GM18517 (cell line): ENCODE measurements at regions not wholly inside any gene's neighbourhood (a gene's known extent, or its start where the extent isn't known, plus 50 kb on each side); places are given as distances from the start of the nearest gene placed in this dataset.
"Not testable (repeated sequence)": the region's sequence is repeated elsewhere in the genome, so short reads cannot be mapped to it uniquely, and the experiment has no call there.

Experiments
- ATAC-seq: cut with Tn5 transposase; IDR thresholded peaks from one replicate; pipeline ENCODE4 v1.9.1; 2021; ENCODE audit warnings: mild to moderate bottlenecking, moderate library complexity; ENCODE audit not compliant: unreplicated experiment

GRCh38 chr6:11961923-11962322 is 50.2 kb upstream of the HIVEP1 start:
- ATAC-seq: no peak

- ATAC-seq: no peak
These were observed 51.0 kb upstream of the HIVEP1 start for GRCh38 chr6:11960909-11961779.

- no peak for ATAC-seq
These were observed 55.3 kb upstream of the HIVEP1 start for GRCh38 chr6:11956781-11957180.

GRCh38 chr6:11953641-11954040 is 58.5 kb upstream of the HIVEP1 start:
- no peak for ATAC-seq

- ATAC-seq: no peak
These were observed 59.8 kb upstream of the HIVEP1 start for GRCh38 chr6:11952316-11952715.

- no peak for ATAC-seq
These were observed 60.2 kb upstream of the HIVEP1 start for GRCh38 chr6:11951868-11952267.

- ATAC-seq: no peak
These were observed 62.0 kb upstream of the HIVEP1 start for GRCh38 chr6:11950109-11950508.

GRCh38 chr6:11947575-11947974 is 64.5 kb upstream of the HIVEP1 start:
- no peak for ATAC-seq

- ATAC-seq: no peak
These were observed 65.0 kb upstream of the HIVEP1 start for GRCh38 chr6:11947063-11947462.

- no peak for ATAC-seq
These were observed 68.0 kb upstream of the HIVEP1 start for GRCh38 chr6:11944111-11944510.

- no peak for ATAC-seq
These were observed 69.1 kb upstream of the HIVEP1 start for GRCh38 chr6:11943060-11943459.

- ATAC-seq: no peak
These were observed 69.8 kb upstream of the HIVEP1 start for GRCh38 chr6:11942185-11942864.

- not testable (repeated sequence) for ATAC-seq
These were observed 71.5 kb upstream of the HIVEP1 start for GRCh38 chr6:11940532-11941166.

GRCh38 chr6:11938285-11938890 is 73.7 kb upstream of the HIVEP1 start:
- no peak for ATAC-seq

GRCh38 chr6:11934638-11935037 is 77.5 kb upstream of the HIVEP1 start:
- ATAC-seq: no peak

- ATAC-seq: not testable (repeated sequence)
These were observed 79.2 kb upstream of the HIVEP1 start for GRCh38 chr6:11932892-11933291.

- no peak for ATAC-seq
These were observed 80.6 kb upstream of the HIVEP1 start for GRCh38 chr6:11931296-11932035.

- not testable (repeated sequence) for ATAC-seq
These were observed 81.3 kb upstream of the HIVEP1 start for GRCh38 chr6:11930834-11931233.

- no peak for ATAC-seq
These were observed 81.9 kb upstream of the HIVEP1 start for GRCh38 chr6:11930240-11930639.

GRCh38 chr6:11929241-11929835 is 82.8 kb upstream of the HIVEP1 start:
- no peak for ATAC-seq
